Gastrocnemius medialis (tissue), 4 donors: ENCODE measurements at regions not wholly inside any gene's neighbourhood (a gene's known extent, or its start where the extent isn't known, plus 50 kb on each side); places are given as distances from the start of the nearest gene placed in this dataset.

Experiments used
- ATAC-seq, 2 donors: fragments of 150-250 bp; one replicate each; pipeline ENCODE4 v1.9.1; 2016
- DNase-seq, 2 donors: peaks; one replicate each; pipeline ENCODE4 v3.0.0-alpha.2; 2019
- H3K27ac ChIP-seq, 4 donors: fragments of 200-600 bp; sonication (generic); 1 replicate in 1 of 4; 2 replicates in 3 of 4; pipeline ENCODE4 v1.5.1; 2016 to 2018; ENCODE audit warnings: mild to moderate bottlenecking in 2 of 4, moderate library complexity in 1 of 4
- H3K27me3 ChIP-seq, 3 donors: fragments of 200-600 bp; sonication (generic) in 2 of 3; 1 replicate in 1 of 3; 2 replicates in 2 of 3; pipeline versions ENCODE4 v1.5.1 to v1.6.0; 2016 to 2019; ENCODE audit warnings: mild to moderate bottlenecking in 1 of 3, moderate library complexity in 1 of 3
- H3K36me3 ChIP-seq, 2 donors: fragments of 200-600 bp; sonication (generic) in 1 of 2; one replicate each; pipeline ENCODE4 v1.5.1; 2017 to 2018
- H3K4me1 ChIP-seq, 2 donors: fragments of 200-600 bp; sonication (generic) in 1 of 2; one replicate each; pipeline ENCODE4 v1.5.1; 2016 to 2017; ENCODE audit warnings: mild to moderate bottlenecking in 2 of 2
- H3K4me3 ChIP-seq, 4 donors: fragments of 200-600 bp; sonication (generic) in 3 of 4; 1 replicate in 1 of 4; 2 replicates in 3 of 4; pipeline ENCODE4 v1.5.1; 2016 to 2019; ENCODE audit warnings: mild to moderate bottlenecking in 2 of 4
- H3K9me3 ChIP-seq, 3 donors: fragments of 200-600 bp; sonication (generic) in 2 of 3; 1 replicate in 1 of 3; 2 replicates in 2 of 3; pipeline ENCODE4 v1.5.1; 2016 to 2019
- POLR2A ChIP-seq, 2 donors: fragments of 450-650 bp; IDR thresholded peaks; one replicate each; pipeline ENCODE4 v1.6.1; 2017; ENCODE audit warnings: antibody characterized with exemption in 2 of 2, mild to moderate bottlenecking in 2 of 2, moderate library complexity in 2 of 2
- in situ Hi-C, 4 donors: fragments of 200-750 bp; cut with MboI; loops; one replicate each; pipeline versions ENCODE4 v1.15.0 to v1.8.0; 2017; ENCODE audit warnings: low sequenced_read_pairs in 4 of 4
- intact Hi-C: fragments of 100-400 bp; cut with DNase I; formaldehyde crosslinking; loops from one replicate; pipeline ENCODE4 v1.15.1; 2023; ENCODE audit warnings: low total_unique reads
- TF ChIP-seq, protein P1 (sequence below), 5 experiments: fragments of 450-650 bp in 3 of 5; fragments of 200-600 bp in 2 of 5; sonication (generic) in 2 of 5; IDR thresholded peaks in 4 of 5; conservative IDR thresholded peaks in 1 of 5; 1 replicate in 4 of 5; 2 replicates in 1 of 5; pipeline ENCODE4 v1.5.1; 2016 to 2019; ENCODE audit warnings: antibody characterized with exemption in 5 of 5, mild to moderate bottlenecking in 3 of 5, moderate library complexity in 3 of 5

DNA sequence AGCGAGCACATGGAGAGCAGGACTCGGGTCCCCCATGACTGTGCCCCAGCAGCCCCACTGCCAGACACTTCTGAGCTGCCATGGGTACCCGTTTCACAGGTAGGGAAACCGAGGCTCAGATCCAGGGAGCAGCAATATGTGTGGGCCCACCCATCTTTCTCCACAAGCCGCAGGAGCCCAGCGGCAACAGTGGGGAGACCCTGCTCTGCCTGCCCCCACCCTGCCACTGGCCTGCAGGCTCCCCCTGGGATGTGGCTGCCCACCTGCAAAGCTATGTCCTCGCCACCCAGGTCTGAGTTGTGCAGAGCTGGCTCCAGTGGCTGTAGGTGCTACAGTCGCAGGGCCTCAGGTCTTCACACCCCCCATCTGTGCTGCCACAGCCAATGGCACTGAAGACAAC lies 50.6 kb upstream of the C1QTNF9B start:
- in situ Hi-C loops (no loop called here), intact Hi-C loops (no loop called here)
- H3K36me3 ChIP-seq = no peaks in the 10 kb centered on the region
- no peak overlapping the region for H3K4me3 ChIP-seq
- no peaks in the 10 kb centered on the region for H3K4me1 ChIP-seq
- no peaks in the 10 kb centered on the region for H3K9me3 ChIP-seq
- ATAC-seq = no peak
- TF ChIP-seq, protein P1, sequence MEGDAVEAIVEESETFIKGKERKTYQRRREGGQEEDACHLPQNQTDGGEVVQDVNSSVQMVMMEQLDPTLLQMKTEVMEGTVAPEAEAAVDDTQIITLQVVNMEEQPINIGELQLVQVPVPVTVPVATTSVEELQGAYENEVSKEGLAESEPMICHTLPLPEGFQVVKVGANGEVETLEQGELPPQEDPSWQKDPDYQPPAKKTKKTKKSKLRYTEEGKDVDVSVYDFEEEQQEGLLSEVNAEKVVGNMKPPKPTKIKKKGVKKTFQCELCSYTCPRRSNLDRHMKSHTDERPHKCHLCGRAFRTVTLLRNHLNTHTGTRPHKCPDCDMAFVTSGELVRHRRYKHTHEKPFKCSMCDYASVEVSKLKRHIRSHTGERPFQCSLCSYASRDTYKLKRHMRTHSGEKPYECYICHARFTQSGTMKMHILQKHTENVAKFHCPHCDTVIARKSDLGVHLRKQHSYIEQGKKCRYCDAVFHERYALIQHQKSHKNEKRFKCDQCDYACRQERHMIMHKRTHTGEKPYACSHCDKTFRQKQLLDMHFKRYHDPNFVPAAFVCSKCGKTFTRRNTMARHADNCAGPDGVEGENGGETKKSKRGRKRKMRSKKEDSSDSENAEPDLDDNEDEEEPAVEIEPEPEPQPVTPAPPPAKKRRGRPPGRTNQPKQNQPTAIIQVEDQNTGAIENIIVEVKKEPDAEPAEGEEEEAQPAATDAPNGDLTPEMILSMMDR (IDR thresholded peaks at IDR 0.05 in 4 of 5, conservative IDR thresholded peaks at IDR 0.05 in 1 of 5) = no peak
- no peak for TF ChIP-seq POLR2A (IDR thresholded peaks at IDR 0.05)
- no peak for DNase-seq
- no peaks in the 10 kb centered on the region for H3K27me3 ChIP-seq
- no peak overlapping the region for H3K27ac ChIP-seq

DNA sequence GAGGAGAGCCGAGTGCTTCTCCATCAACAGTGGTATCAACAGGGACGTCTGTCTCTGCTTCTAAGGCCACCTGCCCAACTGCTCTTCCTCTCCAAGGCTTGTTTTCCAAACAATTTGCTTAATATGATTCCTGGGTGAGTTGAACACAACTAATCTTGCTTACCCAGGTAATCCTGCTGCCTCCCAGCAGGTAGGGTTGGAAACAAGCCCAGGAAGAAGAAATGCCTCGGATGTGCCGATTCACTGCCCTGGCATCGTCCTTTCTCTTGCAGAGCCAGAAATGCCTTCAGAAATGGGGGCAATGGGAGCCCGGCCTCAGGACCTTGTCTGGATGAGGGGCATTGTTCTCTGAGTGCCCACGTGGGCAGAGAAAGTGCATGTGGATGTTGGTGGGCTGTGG lies 51.9 kb upstream of the C1QTNF9B start:
- TF ChIP-seq, protein P1 (IDR thresholded peaks at IDR 0.05 in 4 of 5, conservative IDR thresholded peaks at IDR 0.05 in 1 of 5) = no peak
- no peak for TF ChIP-seq POLR2A (IDR thresholded peaks at IDR 0.05)
- intact Hi-C loops = no loop called here
- in situ Hi-C loops = no loop called here

DNA sequence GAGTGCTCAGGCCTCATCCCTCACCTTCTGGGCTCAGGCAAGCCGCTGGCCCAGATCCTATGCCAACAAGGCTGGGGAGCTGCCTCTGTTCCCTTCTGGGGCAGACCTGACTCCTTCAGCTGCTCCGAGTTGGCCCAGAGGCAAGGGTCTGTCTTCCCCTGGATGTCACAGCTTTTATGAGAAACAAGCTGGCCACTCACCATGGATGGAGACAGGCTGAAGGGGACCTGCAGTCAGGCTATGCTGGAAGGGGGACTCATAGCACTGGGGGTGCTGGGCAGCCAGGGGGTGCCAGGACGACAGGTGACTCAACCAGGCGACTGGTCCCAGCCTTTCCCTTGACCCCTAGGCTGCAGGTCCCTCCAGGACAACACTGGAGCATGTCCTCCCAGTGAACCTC lies 52.4 kb upstream of the C1QTNF9B start:
- DNase-seq (no peak), ATAC-seq (no peak)
- no peaks in the 10 kb centered on the region for H3K9me3 ChIP-seq
- intact Hi-C loops = no loop called here
- no peaks in the 10 kb centered on the region for H3K27me3 ChIP-seq
- H3K27ac ChIP-seq = no peak overlapping the region
- in situ Hi-C loops = no loop called here
- no peaks in the 10 kb centered on the region for H3K36me3 ChIP-seq
- H3K4me3 ChIP-seq = no peak overlapping the region
- no peaks in the 10 kb centered on the region for H3K4me1 ChIP-seq
- TF ChIP-seq, protein P1 (IDR thresholded peaks at IDR 0.05 in 4 of 5, conservative IDR thresholded peaks at IDR 0.05 in 1 of 5) = no peak
- no peak for TF ChIP-seq POLR2A (IDR thresholded peaks at IDR 0.05)

More for the DNA sequence above, 51.9 kb upstream of the C1QTNF9B start:
- no peak overlapping the region for H3K27ac ChIP-seq
- no peaks in the 10 kb centered on the region for H3K9me3 ChIP-seq
- ATAC-seq (no peak), DNase-seq (no peak)
- no peaks in the 10 kb centered on the region for H3K27me3 ChIP-seq
- no peaks in the 10 kb centered on the region for H3K4me1 ChIP-seq
- H3K36me3 ChIP-seq = no peaks in the 10 kb centered on the region
- H3K4me3 ChIP-seq = no peak overlapping the region

DNA sequence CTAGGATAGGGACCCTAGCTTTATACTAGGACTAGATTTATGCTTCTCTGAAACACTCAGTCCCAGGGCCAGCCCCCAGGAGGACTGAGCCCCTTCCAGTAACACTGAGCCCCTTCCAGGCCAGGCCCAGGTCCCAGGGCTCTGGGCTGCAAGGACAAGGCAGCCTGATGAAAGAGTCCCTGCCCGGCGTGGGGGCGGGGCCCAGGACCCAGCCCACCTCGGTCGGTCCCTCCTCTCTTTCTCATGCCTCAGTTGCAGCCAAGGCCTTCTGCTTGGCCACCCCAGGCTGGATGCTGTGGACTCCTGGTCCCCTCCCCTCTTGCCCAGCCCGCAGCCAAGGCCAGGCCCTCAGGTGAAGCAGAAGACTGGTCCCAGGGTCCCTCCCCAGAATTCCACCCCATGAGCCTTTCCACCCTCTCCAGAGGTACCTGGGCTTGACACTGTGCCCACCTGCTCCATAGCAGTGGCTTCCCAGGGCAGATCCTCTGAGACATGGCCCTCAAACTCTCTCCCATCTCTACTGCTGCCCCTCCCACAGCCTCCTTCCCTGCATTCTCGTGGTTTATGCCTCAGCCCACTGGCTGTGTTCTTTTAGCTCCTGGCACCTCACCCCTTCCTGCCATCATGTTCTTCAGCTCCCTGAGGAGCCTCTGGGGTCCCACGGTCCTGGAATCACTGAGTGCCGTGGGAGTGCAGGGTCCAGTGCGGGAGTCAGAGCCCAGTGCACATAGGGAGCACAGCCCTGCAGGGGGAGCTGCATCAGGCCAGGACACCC lies 53.6 kb upstream of the C1QTNF9B start:
- TF ChIP-seq, protein P1 (IDR thresholded peaks at IDR 0.05 in 4 of 5, conservative IDR thresholded peaks at IDR 0.05 in 1 of 5) = no peak
- no peak for TF ChIP-seq POLR2A (IDR thresholded peaks at IDR 0.05)
- Histone ChIP-seq H3K27me3 (no peaks in the 10 kb centered on the region), H3K4me3 (no peak overlapping the region), H3K9me3 (no peaks in the 10 kb centered on the region), H3K4me1 (no peaks in the 10 kb centered on the region), H3K27ac (no peak overlapping the region), H3K36me3 (no peaks in the 10 kb centered on the region)
- no peak for DNase-seq
- in situ Hi-C loops = no loop called here
- intact Hi-C loops = no loop called here
- no peak for ATAC-seq

DNA sequence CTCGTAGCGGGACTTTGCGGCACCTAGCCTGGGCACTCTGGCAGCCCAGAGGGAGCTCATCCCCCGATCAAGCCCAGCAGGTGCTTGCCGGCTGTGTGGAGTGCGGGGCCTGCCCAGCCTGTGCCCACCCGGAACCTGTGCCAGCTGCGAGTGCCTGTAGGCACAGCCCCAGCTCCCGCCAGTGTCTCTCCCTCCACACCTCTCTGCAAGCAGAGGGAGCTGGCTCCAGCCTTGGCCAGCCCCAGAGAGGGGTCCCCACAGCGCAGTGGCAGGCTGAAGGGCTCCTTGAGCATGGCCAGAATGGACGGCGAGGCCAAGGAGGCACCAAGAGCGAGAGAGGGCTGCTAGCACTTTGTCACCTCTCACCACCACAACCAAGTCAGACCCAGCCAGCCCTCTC lies 55.5 kb upstream of the C1QTNF9B start:
- in situ Hi-C loops (no loop called here), intact Hi-C loops (no loop called here)

More for the DNA sequence above, 55.5 kb upstream of the C1QTNF9B start:
- Histone ChIP-seq H3K4me1 (no peaks in the 10 kb centered on the region), H3K9me3 (no peaks in the 10 kb centered on the region), H3K27ac (no peak overlapping the region), H3K36me3 (no peaks in the 10 kb centered on the region), H3K27me3 (no peaks in the 10 kb centered on the region), H3K4me3 (no peak overlapping the region)
- TF ChIP-seq, protein P1 (IDR thresholded peaks at IDR 0.05 in 4 of 5, conservative IDR thresholded peaks at IDR 0.05 in 1 of 5) = no peak
- TF ChIP-seq POLR2A (IDR thresholded peaks at IDR 0.05) = no peak
- DNase-seq (no peak), ATAC-seq (no peak)
